ENCODE measurements at regions not wholly inside any gene's neighbourhood (a gene's known extent, or its start where the extent isn't known, plus 50 kb on each side); places are given as distances from the start of the nearest gene placed in this dataset.

GRCh38 chr5:96148376-96148775, 186.7 kb upstream of the ELL2 start (continued):
- TF ChIP-seq ZNF512 (CRISPR knock-in tag; IDR thresholded peaks at IDR 0.05; ENCODE audit: borderline replicate concordance) (no peak), ETV6 (CRISPR knock-in tag; IDR thresholded peaks at IDR 0.05) (no peak), KAT7 (CRISPR knock-in tag; IDR thresholded peaks at IDR 0.05; ENCODE audit: borderline replicate concordance) (no peak), ESRRA (CRISPR knock-in tag; IDR thresholded peaks at IDR 0.05; ENCODE audit: borderline replicate concordance) (no peak), NFE2L1 (CRISPR knock-in tag; IDR thresholded peaks at IDR 0.05) (no peak)

DNA sequence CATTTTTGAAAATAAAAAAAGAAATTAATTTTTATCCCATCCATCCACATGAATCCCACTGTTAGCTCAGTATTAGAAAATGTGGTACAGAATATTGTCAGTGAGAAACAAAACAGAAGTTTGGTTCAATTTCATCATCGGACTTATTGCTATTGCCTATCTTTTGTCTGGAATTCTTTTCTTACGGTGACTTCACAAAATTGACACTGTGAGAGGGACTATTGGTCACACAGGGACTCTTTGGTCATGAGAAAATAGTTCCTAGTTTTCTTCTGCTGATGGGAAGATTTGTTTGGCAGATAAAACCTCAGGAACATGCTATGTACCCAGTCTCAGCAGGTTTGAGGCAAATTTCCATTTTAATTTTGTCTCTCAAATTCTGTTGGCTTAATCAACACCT, 186.2 kb upstream of the ELL2 start:
- Mint-ChIP-seq H3K9me3 (no peaks in the 10 kb centered on the region), H3K4me3 (no peak overlapping the region), H3K4me1 (peaks cover 57% of the 10 kb centered on the region), H3K36me3 (no peaks in the 10 kb centered on the region), H3K27me3 (ENCODE audit: low read depth) (no peaks in the 10 kb centered on the region), H3K27ac (no peak overlapping the region)
- ChIA-PET POLR2A (no interaction called here), CTCF (no interaction called here)
- no peak for TF ChIP-seq ATF6 (CRISPR knock-in tag; IDR thresholded peaks at IDR 0.05)
- TF ChIP-seq, protein P1, sequence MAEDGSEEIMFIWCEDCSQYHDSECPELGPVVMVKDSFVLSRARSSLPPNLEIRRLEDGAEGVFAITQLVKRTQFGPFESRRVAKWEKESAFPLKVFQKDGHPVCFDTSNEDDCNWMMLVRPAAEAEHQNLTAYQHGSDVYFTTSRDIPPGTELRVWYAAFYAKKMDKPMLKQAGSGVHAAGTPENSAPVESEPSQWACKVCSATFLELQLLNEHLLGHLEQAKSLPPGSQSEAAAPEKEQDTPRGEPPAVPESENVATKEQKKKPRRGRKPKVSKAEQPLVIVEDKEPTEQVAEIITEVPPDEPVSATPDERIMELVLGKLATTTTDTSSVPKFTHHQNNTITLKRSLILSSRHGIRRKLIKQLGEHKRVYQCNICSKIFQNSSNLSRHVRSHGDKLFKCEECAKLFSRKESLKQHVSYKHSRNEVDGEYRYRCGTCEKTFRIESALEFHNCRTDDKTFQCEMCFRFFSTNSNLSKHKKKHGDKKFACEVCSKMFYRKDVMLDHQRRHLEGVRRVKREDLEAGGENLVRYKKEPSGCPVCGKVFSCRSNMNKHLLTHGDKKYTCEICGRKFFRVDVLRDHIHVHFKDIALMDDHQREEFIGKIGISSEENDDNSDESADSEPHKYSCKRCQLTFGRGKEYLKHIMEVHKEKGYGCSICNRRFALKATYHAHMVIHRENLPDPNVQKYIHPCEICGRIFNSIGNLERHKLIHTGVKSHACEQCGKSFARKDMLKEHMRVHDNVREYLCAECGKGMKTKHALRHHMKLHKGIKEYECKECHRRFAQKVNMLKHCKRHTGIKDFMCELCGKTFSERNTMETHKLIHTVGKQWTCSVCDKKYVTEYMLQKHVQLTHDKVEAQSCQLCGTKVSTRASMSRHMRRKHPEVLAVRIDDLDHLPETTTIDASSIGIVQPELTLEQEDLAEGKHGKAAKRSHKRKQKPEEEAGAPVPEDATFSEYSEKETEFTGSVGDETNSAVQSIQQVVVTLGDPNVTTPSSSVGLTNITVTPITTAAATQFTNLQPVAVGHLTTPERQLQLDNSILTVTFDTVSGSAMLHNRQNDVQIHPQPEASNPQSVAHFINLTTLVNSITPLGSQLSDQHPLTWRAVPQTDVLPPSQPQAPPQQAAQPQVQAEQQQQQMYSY (CRISPR knock-in tag; IDR thresholded peaks at IDR 0.05), result no peak
- no peak for TF ChIP-seq ZNF671 (CRISPR knock-in tag; IDR thresholded peaks at IDR 0.05)
- no peak for TF ChIP-seq ZNF121 (CRISPR knock-in tag; IDR thresholded peaks at IDR 0.05)
- no peak for TF ChIP-seq AR (CRISPR knock-in tag; IDR thresholded peaks at IDR 0.05)
- no peak for TF ChIP-seq CDX4 (CRISPR knock-in tag; IDR thresholded peaks at IDR 0.05; ENCODE audit: borderline replicate concordance)
- no peak for TF ChIP-seq FOXP1 (CRISPR knock-in tag; IDR thresholded peaks at IDR 0.05; ENCODE audit: borderline replicate concordance)
- no peak for TF ChIP-seq NR1H2 (CRISPR knock-in tag; IDR thresholded peaks at IDR 0.05)
- no peak for TF ChIP-seq FOXJ3 (CRISPR knock-in tag; IDR thresholded peaks at IDR 0.05; ENCODE audit: borderline replicate concordance)
- TF ChIP-seq PRRX2 (CRISPR knock-in tag; IDR thresholded peaks at IDR 0.05), result no peak
- no peak for TF ChIP-seq HMGXB4 (CRISPR knock-in tag; IDR thresholded peaks at IDR 0.05)
- no peak for TF ChIP-seq ATF1 (CRISPR knock-in tag; IDR thresholded peaks at IDR 0.05)
- no peak for TF ChIP-seq IRF2 (CRISPR knock-in tag; IDR thresholded peaks at IDR 0.05; ENCODE audit: borderline replicate concordance, low read depth)
- DNase-seq (ENCODE audit: low spot score) (no peak), ATAC-seq (no peak)
